Activated CD4-positive, alpha-beta T cell treated with anti-CD3 and anti-CD28 coated beads for 36 hours (primary cell): ENCODE measurements at regions not wholly inside any gene's neighbourhood (a gene's known extent, or its start where the extent isn't known, plus 50 kb on each side); places are given as distances from the start of the nearest gene placed in this dataset.

ENCODE experiments used
- ATAC-seq: fragments of 200-7000 bp; cut with Tn5 transposase; one replicate; pipeline ENCODE4 v1.10.0; 2021; ENCODE audit warnings: mild to moderate bottlenecking, moderate library complexity
- CTCF ChIA-PET: fragments of 350-600 bp; sonication (Branson Sonifier 250); formaldehyde crosslinking; loops from one replicate; lab custom pipeline; 2021; ENCODE audit warnings: antibody characterized with exemption; lab: Charles Lee
- POLR2A ChIA-PET: fragments of 350-600 bp; sonication (Branson Sonifier 250); formaldehyde crosslinking; loops from one replicate; lab custom pipeline; 2021; ENCODE audit warnings: antibody characterized with exemption, inconsistent platforms; lab: Charles Lee
- DNase-seq: peaks from one replicate; pipeline ENCODE4 v3.0.0-alpha.2; 2020
- H3K27ac Mint-ChIP-seq: one replicate; pipeline ENCODE4 v1.8.0; 2021; ENCODE audit warnings: mixed read lengths
- H3K27me3 Mint-ChIP-seq: one replicate; pipeline ENCODE4 v1.8.0; 2021; ENCODE audit warnings: mixed read lengths
- H3K36me3 Mint-ChIP-seq: one replicate; pipeline ENCODE4 v1.8.0; 2021; ENCODE audit warnings: low read depth, mixed read lengths
- H3K4me1 Mint-ChIP-seq: one replicate; pipeline ENCODE4 v1.8.0; 2021; ENCODE audit warnings: mixed read lengths
- H3K4me3 Mint-ChIP-seq: one replicate; pipeline ENCODE4 v1.8.0; 2021; ENCODE audit warnings: mild to moderate bottlenecking, moderate library complexity, mixed read lengths
- H3K9me3 Mint-ChIP-seq: one replicate; pipeline ENCODE4 v1.8.0; 2021; ENCODE audit warnings: low read depth, mixed read lengths
- intact Hi-C, 2 experiments: fragments of 100-400 bp; cut with DNase I in 1 of 2; cut with micrococcal nuclease in 1 of 2; formaldehyde crosslinking; loops; one replicate each; pipeline versions ENCODE4 v1.14.2 to v1.15.1; 2022 to 2024; cut with DNase I, micrococcal nuclease

DNA sequence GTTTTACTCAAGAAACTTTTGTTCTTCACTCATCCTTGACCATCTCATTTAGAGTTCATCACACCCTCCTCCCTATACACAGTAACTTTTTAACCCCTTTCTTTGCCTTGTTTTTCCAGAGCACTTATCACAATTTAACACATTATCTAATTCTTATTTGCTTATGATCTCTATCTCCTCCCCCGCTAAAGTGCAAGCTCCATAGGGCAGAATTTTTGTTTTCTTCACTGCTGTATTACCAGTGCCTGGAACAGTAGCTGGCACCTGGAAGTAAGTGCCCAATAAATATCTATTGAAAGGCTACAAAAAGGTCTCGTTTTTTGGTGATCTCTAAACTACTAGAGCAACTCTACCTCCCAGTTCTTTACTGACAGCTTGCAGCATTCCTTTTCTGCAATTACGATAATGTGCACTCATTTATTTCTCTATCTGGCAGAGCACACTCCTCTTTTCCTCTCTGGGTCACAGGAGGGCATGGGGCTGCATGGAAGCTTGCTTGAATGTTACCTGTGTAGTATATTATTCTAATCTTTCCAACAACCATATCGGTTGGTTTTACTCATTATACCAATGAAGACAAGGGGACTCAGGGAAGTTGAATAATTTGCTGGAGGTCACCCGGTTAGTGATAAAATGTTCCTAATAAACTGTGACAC, 57.4 kb upstream of the CHST9 start:
- Mint-ChIP-seq H3K36me3 (no peaks in the 10 kb centered on the region), H3K4me3 (no peak overlapping the region), H3K4me1 (no peaks in the 10 kb centered on the region), H3K9me3 (peaks cover 6% of the 10 kb centered on the region), H3K27ac (no peak overlapping the region), H3K27me3 (no peaks in the 10 kb centered on the region)
- ChIA-PET CTCF (no interaction called here), POLR2A (no interaction called here)
- no peak for DNase-seq
- intact Hi-C loops = no loop called here
- ATAC-seq = no peak

DNA sequence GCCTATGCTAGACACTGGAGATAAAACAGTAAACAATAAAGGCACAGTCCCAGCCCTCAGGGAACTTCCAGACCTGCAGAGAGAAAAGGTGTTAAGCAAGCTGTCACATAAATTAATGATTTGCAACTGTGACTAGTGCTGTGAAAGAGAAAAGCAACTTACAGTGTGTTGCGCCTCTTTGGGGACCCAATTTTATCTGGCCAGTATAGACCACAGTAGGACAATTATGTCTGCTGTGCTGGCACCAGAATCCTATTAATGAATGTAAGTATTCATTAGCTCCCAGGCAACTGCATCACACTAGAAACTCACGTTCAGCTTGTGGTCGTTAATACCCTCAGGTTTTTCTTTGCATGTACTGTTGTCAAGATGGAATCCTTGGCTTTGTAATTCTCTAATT, 55.3 kb upstream of the CHST9 start:
- ATAC-seq (no peak), DNase-seq (no peak)
- Mint-ChIP-seq H3K27me3 (no peaks in the 10 kb centered on the region), H3K27ac (no peak overlapping the region), H3K36me3 (no peaks in the 10 kb centered on the region), H3K9me3 (peaks cover 5% of the 10 kb centered on the region), H3K4me3 (no peak overlapping the region), H3K4me1 (no peaks in the 10 kb centered on the region)
- intact Hi-C loops = no loop called here
- CTCF ChIA-PET = interaction anchor here (0.5 kb wide), 1 partner anchor 37 kb away, joined by 3 read pairs; no protein-coding TSS in a partner anchor
- POLR2A ChIA-PET = no interaction called here

DNA sequence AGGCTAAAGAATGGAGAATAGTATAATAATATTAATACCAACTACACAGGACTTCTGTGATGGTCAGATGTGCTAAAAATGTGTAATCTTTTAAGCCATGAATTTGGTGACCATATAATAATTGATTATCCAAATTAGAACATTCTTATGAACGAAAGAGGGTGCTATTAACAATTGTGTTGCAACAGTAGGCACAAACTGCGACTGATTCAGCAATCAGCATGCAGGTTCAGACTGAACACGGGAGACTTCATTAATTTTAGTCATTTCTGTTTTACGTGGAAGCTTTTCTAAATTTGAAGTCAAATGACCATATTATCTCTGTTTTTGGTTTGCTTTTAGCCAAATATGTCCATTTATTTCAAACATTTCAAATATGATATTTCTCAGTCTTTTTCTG, 54.6 kb upstream of the CHST9 start:
- ChIA-PET CTCF (no interaction called here), POLR2A (no interaction called here)
- Mint-ChIP-seq H3K27me3 (no peaks in the 10 kb centered on the region), H3K27ac (no peak overlapping the region), H3K9me3 (peaks cover 5% of the 10 kb centered on the region), H3K4me1 (no peaks in the 10 kb centered on the region), H3K36me3 (no peaks in the 10 kb centered on the region), H3K4me3 (no peak overlapping the region)
- intact Hi-C loops = no loop called here
- no peak for DNase-seq
- no peak for ATAC-seq

DNA sequence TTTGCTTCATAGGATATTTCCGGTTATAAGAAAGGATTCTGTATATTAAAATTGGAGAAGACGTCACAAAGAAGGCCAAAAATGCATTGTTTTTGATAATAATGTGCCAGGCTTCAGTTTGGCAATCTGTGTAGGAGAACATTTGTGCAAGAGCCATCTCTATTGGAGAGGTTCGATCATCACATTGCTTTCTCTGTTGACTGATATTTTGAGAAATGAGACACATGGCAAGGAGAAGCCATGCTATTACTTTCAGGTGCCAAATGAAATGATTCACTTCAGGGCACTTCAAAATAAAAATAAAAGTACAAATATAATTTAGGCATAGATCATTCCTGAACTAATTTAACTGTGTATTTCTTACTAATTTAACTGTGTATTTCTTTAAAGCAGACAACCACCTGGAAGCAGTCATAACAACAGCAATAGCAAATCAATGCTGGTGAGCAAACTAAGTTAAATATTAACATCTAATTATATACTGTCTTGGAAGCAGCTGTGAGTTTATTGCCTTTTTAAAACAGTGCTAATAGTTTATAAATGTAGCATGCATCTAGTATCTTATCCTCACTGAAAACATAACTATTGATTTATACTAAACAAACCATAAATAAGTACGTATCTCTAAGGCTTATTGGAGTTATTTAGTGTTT, 50.2 kb upstream of the CHST9 start:
- CTCF ChIA-PET = no interaction called here

More for the DNA sequence above, 50.2 kb upstream of the CHST9 start:
- Mint-ChIP-seq H3K9me3 (peaks cover 1% of the 10 kb centered on the region), H3K4me1 (no peaks in the 10 kb centered on the region), H3K27me3 (no peaks in the 10 kb centered on the region), H3K36me3 (no peaks in the 10 kb centered on the region), H3K27ac (no peak overlapping the region), H3K4me3 (no peak overlapping the region)
- intact Hi-C loops = no loop called here
- DNase-seq (no peak), ATAC-seq (no peak)
- POLR2A ChIA-PET = no interaction called here
